ENCODE measurements at regions not wholly inside any gene's neighbourhood (a gene's known extent, or its start where the extent isn't known, plus 50 kb on each side); places are given as distances from the start of the nearest gene placed in this dataset.
"Not testable (repeated sequence)": the region's sequence is repeated elsewhere in the genome, so short reads cannot be mapped to it uniquely, and the experiment has no call there.

DNA sequence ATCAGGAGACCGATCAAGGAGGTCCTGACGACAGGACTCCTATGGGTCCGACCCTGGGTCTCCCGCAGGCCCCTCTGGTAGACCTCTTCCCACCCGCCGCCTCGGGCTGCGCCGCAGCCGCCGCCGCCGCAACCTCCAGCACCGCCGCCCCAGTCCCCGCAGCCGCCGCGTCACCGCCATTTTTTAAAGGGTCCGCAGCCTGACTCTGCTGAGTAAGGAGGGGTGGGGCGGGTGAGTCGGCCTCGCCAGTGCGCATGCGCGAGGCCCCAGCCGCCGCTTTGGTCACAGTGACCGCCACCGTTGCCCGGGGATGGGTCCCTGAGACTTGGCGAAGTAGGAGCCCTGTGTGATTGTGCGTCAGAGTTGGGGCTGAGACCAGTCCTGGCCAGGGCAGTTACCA lies 1401.9 kb upstream of the PCDH10 start:
- DNase-seq; H3K27ac Mint-ChIP-seq; H3K27me3 Mint-ChIP-seq; H3K9me3 Mint-ChIP-seq; H3K4me1 Mint-ChIP-seq; ATAC-seq; H3K4me3 Mint-ChIP-seq; H3K36me3 Mint-ChIP-seq (ENCODE audit: low read depth): not testable (repeated sequence)

DNA sequence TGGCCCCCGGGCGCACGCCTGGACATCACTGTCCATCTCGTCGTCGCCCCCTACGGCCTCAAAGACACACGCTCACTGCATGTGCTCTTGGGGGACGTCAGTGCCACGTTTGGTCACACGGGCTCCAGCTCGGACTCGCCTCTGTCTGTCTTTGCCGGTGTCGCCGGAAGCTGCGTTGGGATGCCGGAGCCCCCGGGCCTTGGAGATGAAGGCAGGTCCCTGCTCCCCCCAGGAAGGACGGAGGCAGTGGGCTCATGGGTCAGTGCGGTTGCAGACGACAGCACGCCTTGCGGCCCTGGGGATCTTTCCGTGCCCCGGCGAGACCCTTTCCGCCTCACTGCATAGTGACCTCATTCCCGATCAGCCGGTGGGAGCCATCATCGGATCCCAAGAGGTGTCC lies 1399.9 kb upstream of the PCDH10 start:
- H3K27me3 Mint-ChIP-seq; DNase-seq; H3K36me3 Mint-ChIP-seq (ENCODE audit: low read depth); ATAC-seq; H3K9me3 Mint-ChIP-seq; H3K4me1 Mint-ChIP-seq; H3K4me3 Mint-ChIP-seq; H3K27ac Mint-ChIP-seq: not testable (repeated sequence)

DNA sequence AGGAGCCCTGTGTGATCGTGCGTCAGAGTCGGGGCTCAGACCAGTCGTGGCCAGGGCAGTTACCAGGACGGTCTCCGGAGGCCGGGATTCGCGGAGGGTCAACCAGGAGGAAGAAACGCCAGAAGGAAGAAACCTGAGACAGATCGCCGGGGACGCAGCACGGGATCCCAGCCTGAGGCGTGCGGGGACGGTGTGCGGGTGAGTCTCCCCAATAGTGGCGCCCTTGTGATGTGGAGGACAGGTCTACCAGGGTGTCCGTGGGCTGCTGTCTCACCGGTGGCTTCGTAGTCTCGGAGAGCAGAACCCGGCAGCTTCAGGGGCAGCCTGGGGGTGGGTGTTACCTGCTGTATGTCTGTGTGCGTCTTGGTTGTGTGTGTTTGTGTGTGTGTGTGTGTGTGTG lies 1399.1 kb upstream of the PCDH10 start:
- not testable (repeated sequence) for H3K27me3 Mint-ChIP-seq; ATAC-seq; DNase-seq; H3K27ac Mint-ChIP-seq; H3K9me3 Mint-ChIP-seq; H3K4me3 Mint-ChIP-seq; H3K4me1 Mint-ChIP-seq; H3K36me3 Mint-ChIP-seq (ENCODE audit: low read depth)

DNA sequence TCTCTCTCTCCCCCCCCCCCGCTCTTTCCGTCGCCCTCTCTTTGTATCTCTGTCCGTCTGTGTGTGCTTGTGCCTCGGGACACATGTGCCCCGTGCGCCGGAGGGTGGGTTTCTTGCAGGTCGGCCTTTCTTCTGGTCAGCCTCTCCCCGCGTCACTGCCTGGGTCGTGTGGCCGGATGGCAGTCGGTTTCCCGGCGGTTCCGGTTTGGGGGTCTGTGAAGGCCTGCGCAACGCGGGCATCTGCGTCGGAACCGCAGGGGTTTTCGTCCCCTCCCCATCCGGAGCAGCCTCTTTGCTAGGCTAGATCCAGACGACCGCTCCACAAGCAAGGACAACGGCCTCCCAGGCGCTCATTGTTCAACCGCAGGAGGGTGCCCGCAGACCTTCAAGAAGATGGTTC lies 1398.6 kb upstream of the PCDH10 start:
- ATAC-seq; H3K4me3 Mint-ChIP-seq; H3K27me3 Mint-ChIP-seq; H3K27ac Mint-ChIP-seq; H3K36me3 Mint-ChIP-seq (ENCODE audit: low read depth); DNase-seq; H3K9me3 Mint-ChIP-seq; H3K4me1 Mint-ChIP-seq: not testable (repeated sequence)

DNA sequence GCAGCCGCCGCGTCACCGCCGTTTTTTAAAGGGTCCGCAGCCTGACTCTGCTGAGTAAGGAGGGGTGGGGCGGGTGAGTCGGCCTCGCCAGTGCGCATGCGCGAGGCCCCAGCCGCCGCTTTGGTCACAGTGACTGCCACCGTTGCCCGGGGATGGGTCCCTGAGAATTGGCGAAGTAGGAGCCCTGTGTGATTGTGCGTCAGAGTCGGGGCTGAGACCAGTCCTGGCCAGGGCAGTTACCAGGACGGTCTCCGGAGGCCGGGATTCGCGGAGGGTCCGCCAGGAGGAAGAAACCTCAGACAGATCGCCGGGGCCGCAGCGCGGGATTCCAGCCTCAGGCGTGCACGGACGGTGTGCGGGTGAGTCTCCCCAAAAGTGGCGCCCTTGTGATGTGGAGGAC lies 1386.9 kb upstream of the PCDH10 start:
- H3K4me3 Mint-ChIP-seq; H3K27ac Mint-ChIP-seq; H3K27me3 Mint-ChIP-seq; H3K9me3 Mint-ChIP-seq; H3K36me3 Mint-ChIP-seq (ENCODE audit: low read depth); DNase-seq; ATAC-seq; H3K4me1 Mint-ChIP-seq: not testable (repeated sequence)

DNA sequence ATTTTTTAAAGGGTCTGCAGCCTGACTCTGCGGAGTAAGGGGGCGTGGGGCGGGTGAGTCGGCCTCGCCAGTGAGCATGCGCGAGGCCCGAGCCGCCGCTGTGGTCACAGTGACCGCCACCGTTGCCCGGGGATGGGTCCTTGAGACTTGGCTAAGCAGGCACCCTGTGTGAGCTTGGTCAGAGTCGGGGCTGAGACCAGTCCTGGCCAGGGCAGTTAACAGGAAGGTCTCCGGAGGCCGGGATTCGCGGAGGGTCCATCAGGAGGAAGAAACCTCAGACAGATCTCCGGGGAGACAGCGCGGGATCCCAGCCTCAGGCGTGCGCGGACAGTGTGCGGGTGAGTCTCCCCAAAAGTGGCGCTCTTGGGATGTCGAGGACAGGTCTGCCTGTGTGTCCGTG lies 1384.4 kb upstream of the PCDH10 start:
- Mint-ChIP-seq H3K9me3 (no peaks in the 10 kb centered on the region), H3K4me1 (no peaks in the 10 kb centered on the region), H3K27me3 (no peaks in the 10 kb centered on the region), H3K27ac (no peak overlapping the region), H3K36me3 (ENCODE audit: low read depth) (no peaks in the 10 kb centered on the region), H3K4me3 (no peak overlapping the region)
- DNase-seq (no peak), ATAC-seq (no peak)

DNA sequence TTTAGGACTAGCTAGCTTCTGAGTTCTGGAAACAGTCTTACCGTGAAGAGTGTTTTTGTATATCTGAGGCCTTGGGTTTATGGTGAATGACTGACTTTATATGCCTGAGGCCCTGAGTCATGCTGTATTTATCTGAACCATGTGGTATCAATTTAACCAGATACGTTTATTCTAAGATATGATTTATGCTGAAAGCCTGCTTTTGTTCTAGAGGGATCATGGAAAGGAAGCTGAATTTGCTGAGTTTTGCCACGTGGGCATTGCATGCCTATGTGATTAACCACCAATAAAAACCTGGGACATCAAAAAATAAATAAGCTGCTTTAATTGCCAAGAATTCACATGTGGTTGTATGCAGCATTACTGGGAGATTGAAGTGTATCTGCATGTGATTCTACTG lies 1374.7 kb upstream of the PCDH10 start:
- not testable (repeated sequence) for H3K36me3 Mint-ChIP-seq (ENCODE audit: low read depth); ATAC-seq; H3K27ac Mint-ChIP-seq; H3K4me3 Mint-ChIP-seq; DNase-seq; H3K27me3 Mint-ChIP-seq; H3K9me3 Mint-ChIP-seq; H3K4me1 Mint-ChIP-seq

DNA sequence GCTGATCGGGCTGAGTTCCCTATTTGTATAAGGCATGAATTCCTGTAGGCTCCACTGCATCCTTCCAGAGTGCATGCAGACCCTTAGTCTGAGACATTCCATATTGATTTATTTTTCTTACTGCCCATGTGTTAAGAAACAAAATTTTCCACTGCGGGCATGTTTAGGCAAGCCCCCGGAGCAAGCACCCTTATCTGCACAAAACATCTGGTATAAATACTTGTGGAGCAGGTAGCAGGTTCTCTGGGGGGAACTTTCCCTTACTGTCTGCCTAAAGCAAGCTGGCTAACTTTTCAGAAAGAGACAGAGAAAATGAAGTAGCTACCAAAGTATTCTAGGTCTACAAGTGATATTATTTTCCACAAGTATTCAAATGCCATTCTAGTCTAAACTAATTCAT lies 1338.5 kb upstream of the PCDH10 start:
- not testable (repeated sequence) for H3K36me3 Mint-ChIP-seq (ENCODE audit: low read depth); H3K27ac Mint-ChIP-seq; H3K27me3 Mint-ChIP-seq

More for the DNA sequence above, 1338.5 kb upstream of the PCDH10 start:
- H3K4me1 Mint-ChIP-seq, H3K9me3 Mint-ChIP-seq, ATAC-seq, DNase-seq, H3K4me3 Mint-ChIP-seq: not testable (repeated sequence)

All from activated naive CD8-positive, alpha-beta T cell treated with anti-CD3 and anti-CD28 coated beads, Interleukin-2, amount 50 U/mL, for 24 hours (primary cell).